Stimulated activated naive CD8-positive, alpha-beta T cell treated with anti-CD3 and anti-CD28 coated beads, Interleukin-15, Interleukin-2, amounts not matched to agents 100 U/mL and 50 U/mL, for 24 hours (primary cell): ENCODE measurements at regions not wholly inside any gene's neighbourhood (a gene's known extent, or its start where the extent isn't known, plus 50 kb on each side); places are given as distances from the start of the nearest gene placed in this dataset.
"Not testable (repeated sequence)": the region's sequence is repeated elsewhere in the genome, so short reads cannot be mapped to it uniquely, and the experiment has no call there.

Experiments
- ATAC-seq: fragments of 150-1000 bp; cut with Tn5 transposase; one replicate; pipeline ENCODE4 v1.10.0; 2021
- DNase-seq: peaks from one replicate; pipeline ENCODE4 v3.0.0; 2021

GRCh38 chr10:2097937-2098336 is 360.6 kb upstream of the ADARB2 start:
- ATAC-seq = no peak
- no peak for DNase-seq

DNA sequence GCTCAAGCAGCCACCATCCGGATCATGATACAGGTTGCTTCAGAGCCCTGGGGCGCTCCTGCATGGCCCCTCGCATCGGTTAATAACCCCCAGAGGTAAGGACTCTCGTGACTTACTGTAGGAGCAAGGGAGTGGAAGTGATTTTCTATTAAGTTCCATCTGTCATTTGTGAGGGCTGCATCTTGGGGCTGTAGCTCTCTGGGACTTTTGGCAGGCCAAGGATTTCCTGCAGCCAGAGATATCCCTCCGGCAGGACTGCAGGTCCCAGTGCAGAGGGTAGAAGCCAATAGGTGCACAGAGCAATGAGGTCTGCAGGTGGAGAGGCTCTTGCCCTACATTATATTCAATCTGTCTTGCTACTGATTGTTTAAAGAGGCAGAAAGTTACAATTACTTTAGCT is 356.8 kb upstream of the ADARB2 start:
- DNase-seq = no peak
- ATAC-seq = no peak

- DNase-seq = no peak
- ATAC-seq = no peak
These were observed 346.3 kb upstream of the ADARB2 start for GRCh38 chr10:2083591-2083990.

DNA sequence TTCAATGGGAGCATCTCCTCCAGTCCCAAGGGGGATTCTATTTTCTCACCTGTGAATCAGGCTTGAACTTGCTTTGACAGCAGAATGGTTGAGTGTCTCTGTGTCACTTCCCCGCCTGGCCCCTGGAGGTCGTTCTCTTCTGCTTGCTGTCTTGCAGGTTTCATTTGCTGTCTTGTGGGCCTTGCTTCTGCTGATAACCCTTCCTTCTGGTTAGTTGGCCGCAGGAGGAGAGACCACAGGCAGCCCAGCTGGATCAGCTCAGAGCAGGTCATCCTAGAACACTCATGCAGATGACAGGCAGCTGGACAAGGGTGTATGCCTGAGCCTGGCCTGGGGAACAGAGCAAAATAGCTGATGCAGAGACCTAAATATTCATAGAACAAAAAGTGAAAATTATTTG is 344.2 kb upstream of the ADARB2 start:
- no peak for ATAC-seq
- no peak for DNase-seq

DNA sequence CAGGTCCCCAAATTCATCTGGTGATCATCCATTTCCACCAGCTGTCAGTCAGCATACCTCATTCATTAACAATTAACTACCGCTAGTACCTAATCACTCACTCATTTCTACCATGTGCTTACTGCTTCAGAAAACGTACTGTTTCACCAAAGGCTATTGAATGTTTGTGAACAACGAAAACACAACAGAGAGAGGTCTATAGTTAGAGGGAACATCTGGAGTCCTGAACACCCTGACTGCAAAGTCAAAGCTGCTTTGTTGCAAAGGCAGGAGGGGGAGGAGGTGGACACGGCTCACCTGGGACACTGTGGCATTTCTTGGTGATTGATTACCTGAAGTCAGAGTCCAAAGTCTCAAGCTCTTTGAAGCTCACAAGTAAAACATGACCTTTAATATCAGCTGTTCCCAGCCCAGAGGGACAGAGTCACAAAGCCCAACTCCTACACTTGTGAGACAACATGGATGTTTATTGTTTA is 342.3 kb upstream of the ADARB2 start:
- ATAC-seq (no peak), DNase-seq (no peak)

DNA sequence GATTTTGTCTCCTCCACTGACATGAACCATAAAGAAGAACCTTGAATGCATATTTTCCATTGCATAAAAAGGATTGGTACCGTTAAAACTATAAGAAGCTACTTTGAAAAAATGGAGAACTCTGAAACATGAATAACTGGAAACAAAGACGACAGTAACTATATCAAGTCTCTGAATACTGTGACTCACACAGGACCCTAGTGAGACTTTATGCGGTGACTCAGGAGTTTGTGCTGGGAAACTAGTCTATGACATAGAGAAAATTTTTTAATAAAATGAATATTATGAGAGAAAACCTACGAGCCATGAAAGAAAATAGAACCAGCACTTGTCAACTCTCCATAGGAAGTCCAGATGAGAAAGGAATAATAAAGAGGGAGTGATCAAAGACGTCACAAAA is 339.9 kb upstream of the ADARB2 start:
- ATAC-seq (no peak), DNase-seq (no peak)

GRCh38 chr10:2076528-2076927 is 339.2 kb upstream of the ADARB2 start:
- no peak for ATAC-seq

DNA sequence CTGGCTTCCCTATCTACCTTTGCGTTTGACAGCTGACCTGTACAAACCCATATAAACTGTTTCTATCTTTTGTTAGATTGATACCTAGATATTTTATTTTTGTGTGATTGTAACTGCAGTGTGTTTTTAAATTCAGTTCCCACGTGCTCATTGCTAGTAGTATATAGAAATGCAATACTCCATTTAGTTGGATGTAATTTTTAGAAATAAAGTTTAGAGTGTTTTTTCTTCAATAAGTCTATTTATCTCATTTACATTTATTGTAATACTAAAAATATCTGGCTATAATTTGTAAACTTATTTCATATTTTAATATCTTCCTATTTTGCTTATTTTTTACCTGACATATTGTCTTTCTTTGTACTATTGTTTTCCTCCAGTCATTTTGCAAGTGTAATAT is 329.7 kb upstream of the ADARB2 start:
- DNase-seq = no peak

More at GRCh38 chr10:2076528-2076927, 339.2 kb upstream of the ADARB2 start:
- DNase-seq = no peak

GRCh38 chr10:2054728-2055127 is 317.4 kb upstream of the ADARB2 start:
- no peak for ATAC-seq
- DNase-seq = no peak

More for the DNA sequence above, 329.7 kb upstream of the ADARB2 start:
- no peak for ATAC-seq

DNA sequence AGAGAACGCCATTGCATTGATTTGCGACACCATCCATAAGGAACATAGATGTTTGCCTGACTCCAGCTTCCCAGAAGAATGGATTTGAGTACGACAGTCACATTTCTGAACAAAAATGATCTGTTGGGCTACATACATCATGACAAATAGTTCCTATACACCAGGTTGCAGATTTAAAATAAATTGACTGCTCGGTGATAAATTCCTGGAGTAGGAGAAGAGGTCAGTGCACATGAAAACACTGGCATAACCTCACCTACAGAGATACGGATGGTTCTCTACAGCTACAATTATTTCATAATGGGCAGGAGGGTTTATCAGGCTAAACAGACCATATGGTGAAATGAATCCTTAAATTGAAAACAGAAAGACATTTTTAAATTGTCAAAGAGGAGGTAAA is 316.5 kb upstream of the ADARB2 start:
- ATAC-seq (no peak), DNase-seq (no peak)

DNA sequence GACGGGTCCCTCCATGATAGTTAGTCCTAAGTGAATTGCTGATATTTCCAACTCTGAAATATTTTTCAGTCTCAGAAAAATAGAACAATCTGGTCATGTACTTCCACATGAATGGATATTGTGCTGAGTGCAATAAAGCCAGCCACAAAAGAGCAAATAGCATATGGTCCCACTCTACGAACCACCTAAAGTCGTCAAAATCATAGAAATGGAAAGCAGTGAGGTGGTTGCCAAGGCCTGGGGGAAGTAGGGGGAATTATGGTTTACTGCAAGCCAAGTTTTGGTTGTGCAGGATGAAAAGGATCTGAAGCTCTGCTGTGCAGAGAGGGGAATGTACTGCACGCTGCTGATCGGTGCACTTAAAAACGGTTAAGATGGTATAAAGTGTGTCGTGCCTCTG is 313.8 kb upstream of the ADARB2 start:
- DNase-seq (no peak), ATAC-seq (no peak)

- no peak for ATAC-seq
These were observed 312.2 kb upstream of the ADARB2 start for GRCh38 chr10:2049560-2049959.

DNA sequence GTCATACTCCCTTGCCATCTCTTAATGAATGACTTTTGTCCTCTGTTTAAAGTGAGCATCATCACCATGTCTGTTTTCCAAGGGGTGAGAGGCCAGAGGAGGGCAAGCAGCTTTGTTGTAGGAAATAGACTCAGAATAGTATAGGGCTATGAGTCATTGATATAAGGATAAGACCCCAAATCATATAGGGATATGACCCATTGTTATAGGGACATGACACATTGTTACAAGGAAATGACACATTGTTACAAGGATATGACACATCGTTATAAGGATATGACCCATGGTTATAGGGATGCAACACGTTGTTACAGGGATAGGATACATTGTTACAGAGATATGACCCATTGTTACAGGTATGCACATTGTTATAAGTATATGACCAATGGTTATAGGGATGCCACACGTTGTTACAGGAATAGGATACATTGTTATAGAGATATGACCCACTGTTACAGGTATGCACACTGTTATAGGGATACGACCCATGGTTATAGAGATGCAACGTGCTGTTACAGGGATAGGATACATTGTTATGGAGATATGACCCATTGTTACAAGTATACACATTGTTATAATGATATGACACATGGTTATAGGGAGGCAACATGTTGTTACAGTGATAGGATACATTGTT is 311.1 kb upstream of the ADARB2 start:
- peak; percentile 36 for ATAC-seq
- no peak for DNase-seq

More at GRCh38 chr10:2049560-2049959, 312.2 kb upstream of the ADARB2 start:
- no peak for DNase-seq

DNA sequence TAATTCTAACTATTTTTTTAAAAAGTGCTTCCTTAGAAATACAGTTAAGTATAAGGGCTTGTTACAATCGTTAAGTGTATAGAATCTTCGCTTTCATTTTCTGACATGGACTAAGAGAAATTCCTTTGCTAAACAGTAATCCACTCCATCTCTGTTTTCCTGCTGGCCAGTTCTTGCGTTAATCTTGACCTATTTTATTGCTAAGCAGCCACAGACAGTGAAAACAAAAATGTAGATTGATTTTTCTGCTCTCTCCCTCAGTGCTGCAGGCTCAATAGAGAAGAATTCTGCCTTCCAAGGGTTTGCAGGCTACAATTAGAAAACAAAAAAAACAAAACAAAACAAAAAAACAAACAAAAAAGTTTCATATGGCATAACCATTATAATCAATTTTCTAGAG is 310.4 kb upstream of the ADARB2 start:
- DNase-seq (no peak), ATAC-seq (no peak)

GRCh38 chr10:2043379-2043778 is 306.1 kb upstream of the ADARB2 start:
- DNase-seq = no peak
- ATAC-seq = no peak

GRCh38 chr10:2038036-2038435 is 300.7 kb upstream of the ADARB2 start:
- ATAC-seq (no peak), DNase-seq (peak; percentile 10)

GRCh38 chr10:2037246-2037645 is 299.9 kb upstream of the ADARB2 start:
- no peak for DNase-seq
- ATAC-seq = no peak

DNA sequence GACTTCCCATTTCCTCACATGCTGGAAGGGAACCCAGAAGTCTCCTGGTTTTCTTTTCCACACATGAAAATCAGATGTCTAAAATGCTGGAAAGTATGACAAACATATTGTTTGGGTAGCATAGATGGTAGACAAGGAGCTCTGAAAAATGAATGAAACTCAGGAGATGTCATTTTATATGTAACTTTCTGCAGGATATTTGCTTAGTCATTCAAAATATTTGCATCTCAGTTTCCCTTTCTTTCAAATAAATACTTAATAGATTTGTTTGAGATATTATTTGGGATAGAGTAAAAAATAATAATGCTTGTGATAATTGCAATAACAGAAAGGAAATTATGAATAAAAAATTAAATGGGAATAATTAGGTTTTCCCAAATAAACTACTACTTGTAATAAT is 298.9 kb upstream of the ADARB2 start:
- DNase-seq (no peak), ATAC-seq (no peak)

GRCh38 chr10:2030046-2030445 is 292.7 kb upstream of the ADARB2 start:
- ATAC-seq (no peak), DNase-seq (no peak)

- DNase-seq = no peak
- no peak for ATAC-seq
These were observed 289.6 kb upstream of the ADARB2 start for GRCh38 chr10:2026936-2027335.

- ATAC-seq, DNase-seq: not testable (repeated sequence)
These were observed 287.4 kb upstream of the ADARB2 start for GRCh38 chr10:2024750-2025149.

DNA sequence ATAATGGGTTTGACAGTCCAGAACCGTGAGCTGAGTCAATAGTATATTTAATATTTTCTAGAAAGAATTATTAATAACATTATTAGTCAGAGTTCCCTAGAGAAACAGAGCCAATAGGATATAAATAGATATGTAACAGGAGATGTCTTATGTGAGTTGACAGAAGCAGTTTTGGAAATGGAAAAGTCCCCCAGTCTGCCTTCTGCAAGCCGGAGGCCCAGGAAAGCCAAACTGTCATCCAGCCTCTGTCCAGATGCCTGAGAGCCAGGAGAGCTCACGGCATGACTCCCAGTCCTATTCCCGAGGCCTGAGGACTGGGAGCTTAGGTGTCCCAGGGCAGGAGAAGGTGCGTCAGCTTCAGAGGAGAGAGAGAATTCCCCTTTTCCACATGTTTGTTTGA is 286.4 kb upstream of the ADARB2 start:
- DNase-seq (no peak), ATAC-seq (no peak)

DNA sequence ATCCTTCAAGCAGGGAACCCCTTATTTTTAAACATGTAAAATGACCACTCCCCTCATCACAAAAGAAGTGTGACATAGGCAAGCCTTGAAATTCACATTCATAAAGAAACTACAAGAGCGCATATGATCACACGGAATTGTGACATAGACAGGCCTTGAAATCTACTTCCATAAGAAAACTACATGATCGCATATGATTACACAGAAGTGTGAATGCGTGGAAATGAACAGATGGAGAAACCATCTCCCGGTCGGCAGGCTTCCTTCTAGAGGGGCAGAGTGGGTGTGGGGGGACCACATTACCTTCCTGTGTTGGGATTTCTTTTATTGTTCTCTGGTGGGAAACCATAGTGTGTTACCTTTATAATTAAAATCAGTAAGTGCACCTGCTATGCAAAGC is 285.1 kb upstream of the ADARB2 start:
- DNase-seq = no peak
- no peak for ATAC-seq

- no peak for ATAC-seq
- DNase-seq = no peak
These were observed 283.5 kb upstream of the ADARB2 start for GRCh38 chr10:2020836-2021235.

DNA sequence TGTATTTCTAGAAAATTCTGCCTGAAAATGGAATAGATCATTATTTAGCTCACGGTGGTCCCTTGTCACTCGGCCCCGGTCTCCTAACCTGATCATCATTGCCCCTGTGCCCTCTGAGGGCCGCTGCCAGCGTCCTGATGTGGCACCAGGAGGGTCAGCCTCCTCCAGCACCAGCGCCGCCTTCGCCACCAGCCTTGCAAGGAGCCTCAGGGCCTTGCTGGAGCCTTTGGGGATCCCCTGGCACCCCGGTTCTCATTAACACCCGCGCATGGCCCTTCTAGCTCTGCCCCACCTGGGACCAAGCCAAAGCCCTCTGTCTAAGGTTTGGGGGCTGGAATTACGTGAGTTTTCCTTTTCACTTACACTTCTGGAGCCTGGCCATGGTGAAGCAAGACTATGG is 282.5 kb upstream of the ADARB2 start:
- ATAC-seq = no peak
- no peak for DNase-seq
